Spleen (tissue), 11 donors: ENCODE measurements at regions not wholly inside any gene's neighbourhood (a gene's known extent, or its start where the extent isn't known, plus 50 kb on each side); places are given as distances from the start of the nearest gene placed in this dataset.
"Not testable (repeated sequence)": the region's sequence is repeated elsewhere in the genome, so short reads cannot be mapped to it uniquely, and the experiment has no call there.

Experiments used
- DNase-seq: peaks from one replicate; pipeline ENCODE4 v3.0.0-alpha.2; 2020
- H3K27ac ChIP-seq, 8 donors: fragments of 200-600 bp; sonication (generic) in 7 of 8; 1 replicate in 4 of 8; 2 replicates in 4 of 8; pipeline versions ENCODE4 v1.5.0 to v1.8.0; 2016 to 2021; ENCODE audit warnings: inconsistent platforms in 4 of 8, mild to moderate bottlenecking in 4 of 8, moderate library complexity in 1 of 8
- H3K27me3 ChIP-seq, 7 donors: fragments of 200-600 bp; sonication (generic) in 6 of 7; replicated peaks in 1 of 7; 1 replicate in 4 of 7; 2 replicates in 3 of 7; pipeline versions ENCODE4 v1.5.0 to v1.8.0; 2016 to 2021; ENCODE audit warnings: inconsistent platforms in 3 of 7, mild to moderate bottlenecking in 1 of 7
- H3K36me3 ChIP-seq, 6 donors: fragments of 200-600 bp; sonication (generic) in 5 of 6; 1 replicate in 4 of 6; 2 replicates in 2 of 6; pipeline versions ENCODE4 v1.5.0 to v1.8.0; 2016 to 2021; ENCODE audit warnings: inconsistent platforms in 2 of 6
- H3K4me1 ChIP-seq, 6 donors: fragments of 200-600 bp; sonication (generic) in 5 of 6; 1 replicate in 3 of 6; 2 replicates in 3 of 6; pipeline versions ENCODE4 v1.5.0 to v1.8.0; 2016 to 2021; ENCODE audit warnings: inconsistent platforms in 3 of 6
- H3K4me3 ChIP-seq, 8 donors: fragments of 200-600 bp; sonication (generic) in 7 of 8; 1 replicate in 4 of 8; 2 replicates in 4 of 8; pipeline versions ENCODE4 v1.5.0 to v1.8.0; 2016 to 2021; ENCODE audit warnings: inconsistent platforms in 4 of 8, mild to moderate bottlenecking in 4 of 8, moderate library complexity in 2 of 8
- H3K9me3 ChIP-seq, 8 donors: fragments of 200-600 bp; sonication (generic) in 7 of 8; 1 replicate in 4 of 8; 2 replicates in 4 of 8; pipeline versions ENCODE4 v1.5.0 to v1.8.0; 2016 to 2021; ENCODE audit warnings: inconsistent platforms in 4 of 8
- CTCF ChIP-seq, 11 experiments: fragments of 200-600 bp in 7 of 11; fragments of 450-650 bp in 4 of 11; sonication (generic) in 4 of 11; IDR thresholded peaks in 8 of 11; conservative IDR thresholded peaks in 3 of 11; 1 replicate in 7 of 11; 2 replicates in 4 of 11; pipeline versions ENCODE4 v1.4.0 to v1.8.0; 2016 to 2021; ENCODE audit warnings: antibody characterized with exemption in 11 of 11, inconsistent platforms in 4 of 11, mild to moderate bottlenecking in 1 of 11
- POLR2A ChIP-seq, 3 donors: fragments of 450-650 bp; IDR thresholded peaks; one replicate each; pipeline ENCODE4 v1.5.1; 2017; ENCODE audit warnings: antibody characterized with exemption in 3 of 3, mild to moderate bottlenecking in 1 of 3
- POLR2AphosphoS5 ChIP-seq, 3 donors: sonication (generic); formaldehyde crosslinking; IDR thresholded peaks; one replicate each; pipeline ENCODE4 v1.5.1; 2017; ENCODE audit warnings: antibody characterized with exemption in 3 of 3
- WGBS, 5 donors: extraction: QIAGEN DNeasy Blood & Tissue Kit in 3 of 5; methylation state at CpG; one replicate each; pipeline versions ENCODE4 v1.1.5 to v1.1.7; 2013 to 2018; 5-methylcytosine and 5-hydroxymethylcytosine counted together
- intact Hi-C: fragments of 100-400 bp; cut with DNase I; formaldehyde crosslinking; loops from one replicate; pipeline ENCODE4 v1.15.0; 2023; ENCODE audit warnings: low total_unique reads
- donor health status: healthy with polysubstance abuse.
- donor health status: DM: no; HTN: no; CAD: no; lungs with moderate emphysema.
- donor health status: DM: no; HTN: no; CAD: no.
- donor health status: Bipolar disorder and iron deficiency.
- donor health status: healthy.
- donor health status: DM: no; HTN: no; CAD: no.
- donor health status: DM: yes; HTN: yes; CAD: no.

DNA sequence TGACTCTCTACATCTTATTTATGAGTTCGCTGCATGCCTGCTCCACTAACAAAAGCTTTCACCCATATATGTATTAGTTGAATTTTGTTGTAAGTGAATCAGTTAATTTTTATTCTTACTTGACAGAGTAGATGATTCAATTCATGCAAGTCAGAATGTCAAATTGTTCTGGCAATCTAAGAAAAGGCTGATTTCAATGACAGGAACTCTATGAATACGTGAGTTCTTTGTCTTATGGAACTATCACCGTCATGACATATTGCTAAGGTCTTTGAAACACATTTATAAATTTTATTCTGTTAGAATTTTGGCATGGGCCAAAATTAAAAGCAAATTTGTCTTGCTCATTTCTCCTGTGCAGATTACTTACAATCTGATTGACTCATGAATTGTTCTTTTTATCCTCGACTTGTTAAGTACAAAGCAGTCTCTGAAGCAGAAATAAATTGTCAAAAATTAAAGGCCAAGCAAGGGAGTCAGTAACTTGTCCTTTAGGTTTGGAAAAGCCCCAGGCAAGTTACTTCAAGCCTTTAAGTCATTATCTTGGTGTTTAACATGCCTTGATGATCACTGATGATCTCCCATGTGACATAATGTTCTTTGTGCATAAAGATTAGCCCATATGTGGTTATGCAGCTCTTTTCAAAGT is 89.0 kb upstream of the GC start:
- H3K36me3 ChIP-seq = no peaks in the 10 kb centered on the region
- WGBS, 5 donors = 76 to 88% (median 82%) methylated on average over 4 of the region's 4 CpGs

DNA sequence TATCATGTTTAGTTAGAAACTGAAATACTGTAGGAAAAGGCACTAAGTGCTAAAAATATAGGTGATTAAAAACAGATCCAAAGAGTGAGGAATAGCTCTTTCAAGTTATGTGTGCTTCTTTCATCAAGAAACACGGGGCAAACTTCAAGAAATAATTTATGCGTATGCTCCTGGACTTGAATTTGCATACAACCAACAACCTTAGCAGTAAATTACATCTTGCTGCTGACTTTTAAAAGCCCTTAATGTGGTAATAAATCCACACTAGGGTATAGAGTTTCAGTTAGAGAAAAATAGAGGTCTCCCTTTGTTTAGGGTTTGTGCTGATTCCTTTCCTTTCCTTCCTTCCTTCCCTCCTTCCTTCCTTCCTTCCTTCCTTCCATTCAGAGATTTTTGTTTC is 94.5 kb upstream of the GC start:
- DNase-seq = no peak
- no peaks in the 10 kb centered on the region for H3K4me1 ChIP-seq
- no peaks in the 10 kb centered on the region for H3K27me3 ChIP-seq
- H3K4me3 ChIP-seq = no peak overlapping the region
- 74 to 86% (median 79%) methylated on average over 2 of the region's 2 CpGs for WGBS, 5 donors
- H3K36me3 ChIP-seq = no peaks in the 10 kb centered on the region
- peaks cover 0 to 8% (median 0%) of the 10 kb centered on the region in 8 donors for H3K9me3 ChIP-seq
- no peak overlapping the region for H3K27ac ChIP-seq
- intact Hi-C loops = no loop called here
- TF ChIP-seq POLR2A (IDR thresholded peaks at IDR 0.05) (no peak), POLR2AphosphoS5 (IDR thresholded peaks at IDR 0.05) (no peak), CTCF (IDR thresholded peaks at IDR 0.05 in 8 of 11, conservative IDR thresholded peaks at IDR 0.05 in 3 of 11) (no peak)

More for the DNA sequence above, 89.0 kb upstream of the GC start:
- H3K27ac ChIP-seq = no peak overlapping the region
- H3K4me1 ChIP-seq = no peaks in the 10 kb centered on the region
- H3K27me3 ChIP-seq = no peaks in the 10 kb centered on the region
- H3K4me3 ChIP-seq = no peak overlapping the region
- no peak for TF ChIP-seq POLR2A (IDR thresholded peaks at IDR 0.05)
- TF ChIP-seq CTCF (IDR thresholded peaks at IDR 0.05 in 8 of 11, conservative IDR thresholded peaks at IDR 0.05 in 3 of 11) = no peak
- no peak for TF ChIP-seq POLR2AphosphoS5 (IDR thresholded peaks at IDR 0.05)
- no peak for DNase-seq
- intact Hi-C loops = no loop called here
- H3K9me3 ChIP-seq = peaks cover 0 to 8% (median 0%) of the 10 kb centered on the region in 8 donors

DNA sequence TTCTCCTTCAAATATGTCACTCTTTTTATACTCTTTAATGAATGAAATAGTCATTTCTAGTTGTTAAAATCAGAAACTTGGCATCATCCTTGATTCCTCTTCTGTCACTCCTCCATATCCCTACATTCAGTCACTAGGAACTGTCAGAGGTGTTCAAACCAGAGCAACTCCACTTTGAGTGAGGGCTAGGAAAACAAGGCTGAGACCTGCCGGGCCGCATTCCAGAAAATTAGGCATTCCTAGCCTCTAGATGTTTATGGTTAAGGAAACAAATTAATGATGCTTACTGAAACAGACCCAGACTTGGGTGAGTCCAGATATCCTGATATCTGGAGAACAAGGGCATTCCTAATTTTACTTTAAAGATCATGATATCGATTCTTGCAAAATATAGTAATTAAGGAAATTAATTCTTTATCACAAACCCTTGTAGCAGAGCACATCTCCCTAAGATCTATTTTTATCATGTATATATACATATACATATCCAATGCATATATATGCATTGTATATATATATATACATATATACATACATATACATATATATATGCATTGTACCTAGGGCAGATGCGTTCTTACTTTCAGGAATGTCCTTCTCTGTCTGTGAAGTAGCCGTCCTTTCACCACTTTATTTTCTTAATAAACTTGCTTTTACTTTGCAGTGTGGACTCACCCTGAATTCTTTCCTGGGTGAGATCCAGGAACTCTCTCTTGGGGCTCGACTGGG is 98.4 kb upstream of the GC start:
- no peak overlapping the region for H3K27ac ChIP-seq
- no peak overlapping the region for H3K4me3 ChIP-seq
- no peaks in the 10 kb centered on the region for H3K36me3 ChIP-seq
- H3K27me3 ChIP-seq = no peaks in the 10 kb centered on the region
- 83 to 90% (median 85%) methylated on average over 6 of the region's 6 CpGs for WGBS, 5 donors
- H3K9me3 ChIP-seq = no peaks in the 10 kb centered on the region
- no peak for DNase-seq
- TF ChIP-seq POLR2AphosphoS5 (IDR thresholded peaks at IDR 0.05) = no peak
- TF ChIP-seq CTCF (IDR thresholded peaks at IDR 0.05 in 8 of 11, conservative IDR thresholded peaks at IDR 0.05 in 3 of 11) = no peak
- no peak for TF ChIP-seq POLR2A (IDR thresholded peaks at IDR 0.05)
- intact Hi-C loops = no loop called here
- no peaks in the 10 kb centered on the region for H3K4me1 ChIP-seq

DNA sequence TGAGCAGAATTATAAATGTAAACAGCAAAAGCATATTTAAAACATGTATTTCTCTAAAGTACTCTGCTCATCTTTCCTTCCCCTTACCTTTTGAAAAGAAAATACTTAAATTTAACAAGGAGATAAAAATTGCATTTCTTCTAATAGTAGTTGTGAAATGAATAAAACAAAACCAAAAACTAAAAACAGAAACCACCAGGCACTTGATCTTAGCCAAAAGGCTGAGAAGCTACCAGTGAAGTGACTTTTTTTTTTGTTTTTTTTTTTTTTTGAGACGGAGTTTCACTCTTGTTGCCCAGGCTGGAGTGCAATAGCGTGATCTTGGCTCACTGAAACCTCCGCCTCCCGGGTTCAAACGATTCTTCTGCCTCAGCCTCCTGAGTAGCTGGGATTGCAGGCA is 116.5 kb upstream of the GC start:
- intact Hi-C loops = not testable (repeated sequence)

GRCh38 chr4:71905594-71905993 is 121.7 kb upstream of the GC start:
- intact Hi-C loops, H3K4me1 ChIP-seq, H3K27me3 ChIP-seq, H3K27ac ChIP-seq, H3K36me3 ChIP-seq, DNase-seq, H3K4me3 ChIP-seq: not testable (repeated sequence)
- 67 to 88% (median 75%) methylated on average over 1 of the region's 1 CpG for WGBS, 5 donors
- H3K9me3 ChIP-seq = peaks cover 0 to 33% (median 14%) of the 10 kb centered on the region in 8 donors

More for the DNA sequence above, 116.5 kb upstream of the GC start:
- H3K36me3 ChIP-seq, H3K4me1 ChIP-seq, H3K27me3 ChIP-seq, DNase-seq, H3K4me3 ChIP-seq, H3K27ac ChIP-seq: not testable (repeated sequence)
- H3K9me3 ChIP-seq = peaks cover 0 to 20% (median 12%) of the 10 kb centered on the region in 8 donors
- WGBS, 5 donors = 62 to 86% (median 81%) methylated on average over 5 of the region's 5 CpGs
